Neural progenitor cell (in vitro differentiated cells): ENCODE measurements at regions not wholly inside any gene's neighbourhood (a gene's known extent, or its start where the extent isn't known, plus 50 kb on each side); places are given as distances from the start of the nearest gene placed in this dataset.

Experiments
- EZH2 ChIP-seq: fragments of 200-600 bp; sonication (generic); IDR thresholded peaks from 2 replicates; pipeline ENCODE4 v1.6.1; 2017; ENCODE audit warnings: antibody characterized with exemption, mild to moderate bottlenecking, moderate library complexity
- TF ChIP-seq, protein P1 (sequence below): fragments of 200-600 bp; sonication (generic); IDR thresholded peaks from 2 replicates; pipeline ENCODE4 v1.5.1; 2017; ENCODE audit warnings: antibody characterized with exemption, mild to moderate bottlenecking

GRCh38 chr12:123071099-123071800 is 79.6 kb downstream of the PITPNM2 start:
- TF ChIP-seq, protein P1, sequence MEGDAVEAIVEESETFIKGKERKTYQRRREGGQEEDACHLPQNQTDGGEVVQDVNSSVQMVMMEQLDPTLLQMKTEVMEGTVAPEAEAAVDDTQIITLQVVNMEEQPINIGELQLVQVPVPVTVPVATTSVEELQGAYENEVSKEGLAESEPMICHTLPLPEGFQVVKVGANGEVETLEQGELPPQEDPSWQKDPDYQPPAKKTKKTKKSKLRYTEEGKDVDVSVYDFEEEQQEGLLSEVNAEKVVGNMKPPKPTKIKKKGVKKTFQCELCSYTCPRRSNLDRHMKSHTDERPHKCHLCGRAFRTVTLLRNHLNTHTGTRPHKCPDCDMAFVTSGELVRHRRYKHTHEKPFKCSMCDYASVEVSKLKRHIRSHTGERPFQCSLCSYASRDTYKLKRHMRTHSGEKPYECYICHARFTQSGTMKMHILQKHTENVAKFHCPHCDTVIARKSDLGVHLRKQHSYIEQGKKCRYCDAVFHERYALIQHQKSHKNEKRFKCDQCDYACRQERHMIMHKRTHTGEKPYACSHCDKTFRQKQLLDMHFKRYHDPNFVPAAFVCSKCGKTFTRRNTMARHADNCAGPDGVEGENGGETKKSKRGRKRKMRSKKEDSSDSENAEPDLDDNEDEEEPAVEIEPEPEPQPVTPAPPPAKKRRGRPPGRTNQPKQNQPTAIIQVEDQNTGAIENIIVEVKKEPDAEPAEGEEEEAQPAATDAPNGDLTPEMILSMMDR: no peak
- no peak for TF ChIP-seq EZH2
